ENCODE measurements at regions not wholly inside any gene's neighbourhood (a gene's known extent, or its start where the extent isn't known, plus 50 kb on each side); places are given as distances from the start of the nearest gene placed in this dataset.

DNA sequence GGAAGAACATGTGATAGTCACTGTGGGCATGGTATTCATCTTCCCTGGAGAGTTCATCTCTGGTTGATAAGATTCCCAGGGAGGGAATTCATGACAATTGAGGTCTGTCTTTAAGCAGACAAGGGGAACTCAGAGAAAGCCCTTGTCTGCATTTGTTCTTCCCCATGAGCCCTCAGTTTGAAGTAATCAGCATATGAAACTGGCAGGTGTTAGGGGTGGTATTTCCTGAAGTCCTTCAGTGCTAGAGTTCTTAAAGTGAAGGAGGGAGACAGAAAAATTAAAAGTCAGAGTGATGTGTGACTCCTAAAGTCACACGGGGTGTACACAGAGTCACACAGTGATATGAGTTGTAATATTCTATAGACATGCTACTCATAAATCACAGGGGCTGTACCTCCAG, 60.6 kb upstream of the SYK start:
- TF ChIP-seq, protein P1, sequence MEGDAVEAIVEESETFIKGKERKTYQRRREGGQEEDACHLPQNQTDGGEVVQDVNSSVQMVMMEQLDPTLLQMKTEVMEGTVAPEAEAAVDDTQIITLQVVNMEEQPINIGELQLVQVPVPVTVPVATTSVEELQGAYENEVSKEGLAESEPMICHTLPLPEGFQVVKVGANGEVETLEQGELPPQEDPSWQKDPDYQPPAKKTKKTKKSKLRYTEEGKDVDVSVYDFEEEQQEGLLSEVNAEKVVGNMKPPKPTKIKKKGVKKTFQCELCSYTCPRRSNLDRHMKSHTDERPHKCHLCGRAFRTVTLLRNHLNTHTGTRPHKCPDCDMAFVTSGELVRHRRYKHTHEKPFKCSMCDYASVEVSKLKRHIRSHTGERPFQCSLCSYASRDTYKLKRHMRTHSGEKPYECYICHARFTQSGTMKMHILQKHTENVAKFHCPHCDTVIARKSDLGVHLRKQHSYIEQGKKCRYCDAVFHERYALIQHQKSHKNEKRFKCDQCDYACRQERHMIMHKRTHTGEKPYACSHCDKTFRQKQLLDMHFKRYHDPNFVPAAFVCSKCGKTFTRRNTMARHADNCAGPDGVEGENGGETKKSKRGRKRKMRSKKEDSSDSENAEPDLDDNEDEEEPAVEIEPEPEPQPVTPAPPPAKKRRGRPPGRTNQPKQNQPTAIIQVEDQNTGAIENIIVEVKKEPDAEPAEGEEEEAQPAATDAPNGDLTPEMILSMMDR (conservative IDR thresholded peaks at IDR 0.05; ENCODE audit: low read depth): no peak
- H3K27ac ChIP-seq: no peak overlapping the region
- no peak for DNase-seq (ENCODE audit: low spot score)
- POLR2A ChIA-PET (ENCODE audit: low non-redundant PET): no interaction called here
- CTCF ChIA-PET: no interaction called here

DNA sequence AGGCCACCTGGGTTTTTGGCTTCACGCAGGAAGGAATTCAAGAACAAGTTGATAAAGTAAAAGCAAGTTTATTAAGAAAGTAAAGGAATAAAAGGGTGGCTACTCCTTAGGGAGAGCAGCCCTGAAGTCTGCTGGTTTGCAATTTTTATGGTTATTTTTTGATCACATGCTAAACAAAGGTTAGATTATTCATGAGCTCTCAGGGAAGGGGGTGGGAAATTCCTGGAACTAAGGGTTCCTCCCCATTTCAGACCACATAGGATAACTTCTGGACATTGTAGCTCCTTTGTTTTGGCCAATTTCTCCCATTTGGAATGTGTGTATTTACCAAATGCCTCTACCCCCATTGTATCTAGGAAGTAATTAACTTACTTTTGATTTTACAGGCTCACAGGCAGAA, 63.9 kb upstream of the SYK start:
- TF ChIP-seq, protein P1 (conservative IDR thresholded peaks at IDR 0.05; ENCODE audit: low read depth): no peak
- H3K27ac ChIP-seq: no peak overlapping the region
- ChIA-PET POLR2A (ENCODE audit: low non-redundant PET) (no interaction called here), CTCF (interaction anchor here (1.0 kb wide), 1 partner anchor 30 kb away, joined by 3 read pairs; no protein-coding TSS in a partner anchor)
- no peak for DNase-seq (ENCODE audit: low spot score)

DNA sequence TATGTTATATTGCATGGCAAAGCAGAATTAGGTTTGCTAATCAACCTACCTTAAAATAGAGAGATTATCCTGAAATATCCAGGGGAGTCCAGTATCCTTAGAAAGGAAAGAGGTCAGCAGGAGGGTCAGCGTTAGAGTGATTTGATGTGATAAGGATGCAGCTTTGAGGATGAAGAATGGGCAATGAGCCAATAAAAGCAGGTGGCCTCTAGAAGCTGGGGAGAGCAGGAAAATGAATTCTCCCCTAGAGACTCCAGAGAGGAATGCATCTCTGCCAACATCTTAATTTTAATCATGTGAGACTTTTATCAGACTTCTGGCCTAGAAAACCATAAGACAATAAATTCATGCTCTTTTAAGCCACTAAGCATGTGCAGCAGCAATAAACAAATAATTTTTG, 65.7 kb upstream of the SYK start:
- TF ChIP-seq, protein P1 (conservative IDR thresholded peaks at IDR 0.05; ENCODE audit: low read depth): no peak
- ChIA-PET CTCF (no interaction called here), POLR2A (ENCODE audit: low non-redundant PET) (no interaction called here)
- no peak overlapping the region for H3K27ac ChIP-seq
- no peak for DNase-seq (ENCODE audit: low spot score)

DNA sequence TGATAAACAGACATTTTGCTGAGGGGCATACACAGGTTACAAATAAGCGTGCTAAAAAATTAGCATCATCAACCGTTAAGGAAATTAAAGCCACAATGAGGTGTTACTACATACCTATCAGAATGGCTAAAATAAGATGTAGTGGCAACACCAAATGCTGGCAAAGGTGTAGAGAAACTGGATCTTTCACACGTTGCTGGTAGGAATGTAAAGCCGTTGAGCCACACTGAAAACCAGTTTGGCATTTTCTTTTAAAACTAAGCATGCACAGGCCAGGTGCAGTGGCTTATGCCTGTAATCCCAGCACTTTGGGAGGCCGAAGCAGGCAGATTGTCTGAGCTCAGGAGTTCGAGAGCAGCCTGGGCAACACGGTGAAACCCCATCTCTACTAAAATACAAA, 67.0 kb upstream of the SYK start:
- no peak for DNase-seq (ENCODE audit: low spot score)
- TF ChIP-seq, protein P1 (conservative IDR thresholded peaks at IDR 0.05; ENCODE audit: low read depth): no peak
- H3K27ac ChIP-seq: no peak overlapping the region
- POLR2A ChIA-PET (ENCODE audit: low non-redundant PET): no interaction called here
- CTCF ChIA-PET: interaction anchor here (0.9 kb wide), 1 partner anchor 508 kb away, joined by 3 read pairs; no protein-coding TSS in a partner anchor

DNA sequence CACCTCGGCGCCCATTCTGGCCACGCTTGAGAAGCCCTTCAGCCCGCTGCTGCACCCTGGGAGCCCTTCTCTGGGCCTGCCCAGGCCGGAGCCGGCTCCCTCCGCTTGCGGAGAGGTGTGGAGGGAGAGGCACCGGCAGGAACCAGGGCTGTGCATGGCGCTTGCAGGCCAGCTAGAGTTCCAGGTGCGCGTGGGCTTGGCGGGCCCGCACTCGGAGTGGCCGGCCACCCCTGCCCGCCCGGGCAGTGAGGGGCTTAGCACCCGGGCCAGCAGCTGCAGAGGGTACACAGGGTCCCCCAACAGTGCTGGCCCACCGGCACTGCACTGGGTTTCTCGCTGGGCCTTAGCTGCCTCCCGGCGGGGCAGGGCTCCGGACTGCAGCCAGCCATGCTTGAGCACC, 72.3 kb upstream of the SYK start:
- H3K27ac ChIP-seq: no peak overlapping the region
- CTCF ChIA-PET: no interaction called here
- POLR2A ChIA-PET (ENCODE audit: low non-redundant PET): no interaction called here
- TF ChIP-seq, protein P1 (conservative IDR thresholded peaks at IDR 0.05; ENCODE audit: low read depth): no peak
- no peak for DNase-seq (ENCODE audit: low spot score)

DNA sequence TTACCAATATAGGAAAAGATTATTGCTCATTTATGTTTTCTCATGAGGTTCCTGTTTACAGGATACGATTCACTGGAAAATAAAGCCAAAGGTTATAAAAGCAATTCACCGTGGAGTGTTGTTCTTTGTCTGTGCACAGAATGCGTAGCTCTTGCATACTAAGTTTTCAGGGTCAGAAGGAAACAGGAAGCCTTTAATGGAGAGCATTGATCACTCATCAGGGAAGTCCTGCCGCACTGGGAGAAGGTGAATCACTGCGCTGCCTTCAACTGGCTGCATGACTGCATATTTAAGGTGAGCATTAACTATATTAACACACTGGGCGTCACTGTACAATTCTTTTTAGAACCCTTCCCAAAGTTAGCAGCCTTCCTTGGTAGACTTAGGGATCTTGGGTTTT, 74.1 kb upstream of the SYK start:
- DNase-seq (ENCODE audit: low spot score): no peak
- no peak overlapping the region for H3K27ac ChIP-seq
- ChIA-PET CTCF (no interaction called here), POLR2A (ENCODE audit: low non-redundant PET) (no interaction called here)
- TF ChIP-seq, protein P1 (conservative IDR thresholded peaks at IDR 0.05; ENCODE audit: low read depth): no peak

DNA sequence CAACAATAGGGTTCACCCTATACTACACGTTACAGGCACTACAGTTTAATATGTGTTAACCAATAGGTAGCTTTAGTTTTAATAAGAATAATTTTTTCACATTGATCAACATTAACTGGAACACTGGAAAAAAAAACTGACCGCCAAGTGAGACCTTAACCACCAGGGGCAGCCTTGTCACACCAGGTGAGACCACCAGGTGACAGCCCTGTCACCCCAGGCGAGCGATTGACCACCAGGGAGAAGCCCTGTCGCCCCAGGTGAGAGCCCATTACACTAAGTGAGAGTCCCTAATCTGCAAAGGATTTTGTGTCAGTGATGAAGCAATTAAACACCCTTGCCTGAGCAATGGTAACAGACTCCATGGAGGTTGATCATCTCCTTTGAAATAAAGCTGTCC, 75.4 kb upstream of the SYK start:
- no peak for DNase-seq (ENCODE audit: low spot score)
- ChIA-PET POLR2A (ENCODE audit: low non-redundant PET) (no interaction called here), CTCF (interaction anchor here (0.6 kb wide), 1 partner anchor 584 kb away, joined by 4 read pairs; no protein-coding TSS in a partner anchor)
- TF ChIP-seq, protein P1 (conservative IDR thresholded peaks at IDR 0.05; ENCODE audit: low read depth): peak; percentile 20
- no peak overlapping the region for H3K27ac ChIP-seq

Data from RWPE1 (cell line).